ENCODE measurements at regions not wholly inside any gene's neighbourhood (a gene's known extent, or its start where the extent isn't known, plus 50 kb on each side); places are given as distances from the start of the nearest gene placed in this dataset.

- no peak for TF ChIP-seq CTCF (IDR thresholded peaks at IDR 0.05)
- no peak for TF ChIP-seq POLR2A (IDR thresholded peaks at IDR 0.05)
Observed at GRCh38 chr16:85555719-85556455, 57.2 kb upstream of the GSE1 start.

All from uterus (tissue), 2 donors.